ENCODE measurements at regions not wholly inside any gene's neighbourhood (a gene's known extent, or its start where the extent isn't known, plus 50 kb on each side); places are given as distances from the start of the nearest gene placed in this dataset.
"Not testable (repeated sequence)": the region's sequence is repeated elsewhere in the genome, so short reads cannot be mapped to it uniquely, and the experiment has no call there.

DNA sequence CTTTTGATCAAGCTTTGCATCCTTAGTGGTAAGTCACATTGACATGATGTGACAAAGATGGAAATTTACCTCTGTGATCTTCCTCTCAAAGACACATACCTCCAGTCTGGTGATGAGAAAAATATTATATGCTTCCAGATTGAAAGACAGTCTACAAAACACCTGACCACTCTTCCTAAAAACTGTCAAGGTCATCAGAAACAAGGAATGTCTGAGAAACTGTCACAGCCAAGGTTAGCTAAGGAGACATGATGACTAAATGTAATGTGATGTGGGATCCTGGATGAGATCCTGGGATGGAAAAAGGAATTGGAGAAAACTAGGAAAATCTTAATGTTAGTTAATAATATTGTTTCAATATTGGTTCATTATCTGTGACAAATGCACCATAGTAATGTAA is 226.6 kb upstream of the ST6GAL2 start:
- DNase-seq = no peak

DNA sequence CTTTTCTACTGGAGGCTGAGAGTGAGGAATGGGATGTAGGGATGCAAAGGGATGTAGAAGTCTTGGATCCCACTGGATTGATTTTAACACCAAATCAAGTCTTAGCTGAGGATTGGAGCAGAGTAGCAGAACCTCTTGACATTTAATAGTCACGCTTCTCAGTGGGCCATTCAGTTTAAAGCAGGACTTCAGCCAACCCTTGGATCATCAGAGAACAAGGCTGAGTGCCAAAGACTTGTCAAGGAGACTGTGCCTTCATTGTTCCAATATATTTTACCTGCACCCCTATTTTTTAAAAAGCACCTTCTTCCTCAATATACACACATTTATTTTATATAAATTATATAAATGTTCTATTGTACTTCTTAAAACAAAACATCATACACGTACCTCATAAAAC is 242.4 kb upstream of the ST6GAL2 start:
- no peak for DNase-seq

DNA sequence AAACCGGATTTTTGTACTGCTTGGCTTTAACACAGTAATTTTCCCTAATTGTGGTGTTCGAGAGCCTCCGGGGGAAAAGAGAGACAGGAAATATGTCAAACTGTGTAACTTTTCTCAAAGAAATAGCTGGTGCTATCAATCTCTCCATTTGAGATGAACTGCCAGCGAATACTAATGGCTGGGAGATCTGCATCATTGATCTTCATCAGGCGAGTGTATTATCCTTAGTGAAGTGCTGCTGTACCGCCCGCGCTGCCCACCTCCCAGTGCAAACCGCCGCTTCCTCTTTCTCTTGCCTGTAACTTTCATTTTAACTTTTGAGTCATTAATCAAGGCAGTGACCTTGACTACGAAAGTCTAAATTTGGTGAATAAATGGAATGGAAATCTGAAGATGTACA is 246.1 kb upstream of the ST6GAL2 start:
- no peak for DNase-seq

DNA sequence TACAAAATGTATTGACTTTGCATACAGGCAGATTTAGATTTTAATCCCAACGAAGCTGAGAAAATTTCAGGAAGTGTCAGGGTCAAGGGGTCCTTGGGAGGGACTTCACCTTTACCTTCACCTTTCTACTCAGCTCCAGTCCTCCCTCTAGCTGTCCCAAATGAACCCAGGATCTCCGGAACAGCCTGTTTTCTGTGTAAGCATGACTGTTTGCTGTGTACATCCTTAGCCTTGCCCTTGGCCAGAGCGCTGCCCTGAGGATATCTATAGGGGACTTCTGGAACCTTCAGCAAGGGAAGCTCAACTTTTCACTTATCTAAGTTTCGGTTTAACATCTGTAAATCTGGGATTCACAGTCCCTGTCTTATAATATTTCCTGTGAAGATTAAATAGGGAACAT is 246.8 kb upstream of the ST6GAL2 start:
- no peak for DNase-seq

DNA sequence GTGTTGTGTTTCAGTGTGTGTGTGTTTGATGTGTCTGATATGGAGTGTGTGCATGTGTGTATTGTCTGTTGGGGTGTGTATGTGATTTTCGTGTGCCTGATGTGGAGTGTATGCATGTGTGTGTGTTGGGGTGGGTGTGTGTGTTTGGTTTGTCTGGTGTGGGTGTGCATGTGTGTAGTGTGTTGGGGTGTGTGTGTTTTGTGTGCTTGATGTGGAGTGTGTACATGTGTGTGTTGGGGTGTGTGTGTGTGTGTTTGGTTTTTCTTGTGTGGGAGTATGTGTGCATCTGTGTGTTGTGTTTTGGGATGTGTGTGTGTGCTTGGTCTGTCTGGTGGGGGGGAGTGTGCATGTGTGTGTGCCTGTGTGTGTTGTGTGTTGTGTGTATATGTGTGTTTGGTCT is 247.4 kb upstream of the ST6GAL2 start:
- DNase-seq = no peak

DNA sequence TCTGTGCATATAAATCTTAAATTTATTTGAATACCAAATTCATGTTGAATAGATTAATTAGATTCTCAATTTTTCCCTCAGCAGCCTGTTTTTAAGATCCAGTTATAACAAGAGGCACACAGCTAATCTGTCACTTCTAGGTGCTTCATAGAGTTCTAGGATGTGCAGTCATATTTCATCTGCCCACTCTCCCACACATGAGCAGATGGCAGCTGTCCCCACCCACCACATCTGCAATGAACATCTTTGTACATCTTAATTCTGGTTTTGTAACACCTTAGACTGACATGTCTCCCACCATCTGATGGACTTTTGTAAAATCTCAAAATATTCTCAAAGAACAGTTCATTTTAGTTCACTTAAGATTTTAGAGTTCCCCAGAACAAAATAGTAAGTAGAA is 250.8 kb upstream of the ST6GAL2 start:
- no peak for DNase-seq

DNA sequence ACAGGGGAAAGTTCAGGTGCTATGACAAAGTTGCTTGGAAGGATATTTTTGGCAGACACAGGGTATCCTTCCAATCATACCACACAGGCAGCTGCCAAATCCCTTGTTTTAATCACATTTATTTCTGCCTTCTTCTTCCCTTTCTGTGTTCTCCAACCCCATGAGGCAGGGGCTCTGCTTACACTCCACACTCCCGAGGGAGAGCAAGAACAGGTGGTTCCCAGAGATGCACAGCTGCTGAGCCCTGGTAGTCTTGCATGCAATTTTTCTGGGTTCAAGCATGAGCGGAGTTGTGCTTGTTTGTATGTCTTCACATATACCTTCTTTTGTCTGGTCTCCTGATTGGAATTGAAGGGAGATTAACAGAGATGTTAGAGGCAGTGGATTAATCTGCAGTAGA is 251.7 kb upstream of the ST6GAL2 start:
- no peak for DNase-seq

DNA sequence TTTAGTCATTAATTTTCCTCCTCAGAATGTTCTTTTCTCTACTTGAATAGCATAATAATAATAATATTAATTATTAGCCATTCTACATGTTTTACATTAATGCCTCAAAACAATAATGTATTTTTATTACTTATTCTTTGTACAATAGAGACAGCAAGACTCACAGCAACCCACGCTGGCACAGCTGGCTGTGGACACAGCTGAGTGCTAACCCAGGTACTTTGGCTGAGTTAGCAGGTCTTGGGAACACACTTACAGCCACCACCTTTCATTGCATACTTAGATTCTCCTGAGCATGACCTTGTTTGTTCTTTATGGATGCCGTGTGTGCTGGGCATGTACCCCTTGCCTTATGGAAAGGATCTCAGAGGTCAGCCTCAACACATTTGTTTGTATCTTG is 260.2 kb upstream of the ST6GAL2 start:
- no peak for DNase-seq

DNA sequence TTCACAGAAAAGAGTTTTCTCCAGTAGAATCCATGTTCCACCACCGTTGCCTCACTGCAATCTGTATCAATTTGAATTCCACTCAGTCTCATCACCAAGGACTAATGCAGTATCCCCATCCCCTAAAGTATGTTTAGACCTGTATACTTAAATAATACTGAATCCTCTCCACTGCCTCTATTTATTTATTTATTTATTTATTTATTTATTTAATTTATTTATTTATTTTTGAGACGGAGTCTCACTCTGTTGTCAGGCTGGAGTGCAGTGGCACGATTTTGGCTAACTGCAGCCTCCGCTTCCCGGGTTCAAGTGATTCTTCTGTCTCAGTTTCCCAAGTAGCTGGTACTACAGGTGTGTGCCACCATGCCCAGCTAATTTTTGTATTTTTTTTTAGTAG is 260.7 kb upstream of the ST6GAL2 start:
- DNase-seq = not testable (repeated sequence)

DNA sequence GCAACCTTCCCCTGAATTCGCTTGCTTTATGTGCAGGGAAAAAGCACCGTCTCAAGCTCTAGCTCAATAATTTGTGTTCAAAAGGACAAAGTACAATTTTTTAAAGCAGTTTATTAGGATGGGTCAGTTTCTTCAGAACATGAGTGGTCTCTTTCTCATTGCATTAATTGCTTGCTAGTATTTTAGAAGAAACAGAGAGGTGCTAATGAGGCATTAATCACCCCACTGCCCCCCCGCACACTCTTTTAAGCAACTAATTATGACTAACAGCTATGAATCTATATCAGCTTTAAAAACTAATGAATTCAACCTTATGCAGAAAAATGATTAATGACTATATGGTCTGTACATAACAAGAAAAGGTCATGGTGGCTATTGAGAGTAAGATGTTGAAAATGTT is 262.1 kb upstream of the ST6GAL2 start:
- no peak for DNase-seq

DNA sequence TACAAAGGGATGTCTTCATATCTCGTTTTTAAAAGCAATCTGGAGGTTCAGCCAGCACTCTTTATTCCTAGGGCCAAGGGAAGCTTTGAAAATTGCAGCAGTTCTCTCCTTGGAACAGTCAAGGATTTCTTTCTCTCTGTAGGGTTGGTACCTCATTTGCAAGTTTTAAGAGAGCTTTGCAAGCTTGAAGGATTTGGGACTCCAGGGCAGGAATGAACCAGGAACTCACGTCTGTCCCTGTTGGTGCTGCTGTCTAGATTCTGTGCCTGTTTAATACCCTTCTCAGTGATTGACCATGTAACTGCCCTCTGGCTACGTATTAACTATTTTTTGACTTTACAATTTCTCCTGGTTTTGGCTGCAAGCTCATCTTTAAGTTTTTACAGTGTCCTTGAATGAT is 262.5 kb upstream of the ST6GAL2 start:
- DNase-seq = no peak

DNA sequence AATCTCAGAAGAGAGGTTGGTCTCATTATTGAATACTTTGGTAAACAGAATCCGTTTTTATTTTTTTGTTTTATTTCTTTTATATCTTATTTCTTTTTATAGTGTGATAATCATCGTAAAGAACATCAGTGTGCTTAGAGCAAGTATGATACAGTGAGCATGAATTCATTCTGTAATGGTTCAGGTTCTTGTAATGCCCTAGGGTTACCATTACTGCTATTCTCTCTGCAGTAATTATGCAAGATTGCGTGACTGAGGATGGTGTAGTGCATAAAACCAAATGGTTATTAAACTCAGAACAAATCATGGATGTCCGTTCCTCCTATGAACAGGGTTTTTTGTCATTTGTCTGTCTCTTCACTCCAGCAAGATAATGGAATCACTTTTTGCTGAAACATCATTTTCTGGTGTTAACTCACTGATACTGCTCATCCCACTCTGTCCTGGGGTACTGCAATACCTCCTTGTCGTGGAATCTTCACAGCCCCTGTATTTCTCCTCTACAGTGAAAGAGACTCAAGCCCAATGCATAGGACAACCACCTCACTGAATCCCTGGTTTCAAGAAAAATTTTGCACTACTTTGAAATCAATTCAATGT is 274.8 kb upstream of the ST6GAL2 start:
- no peak for DNase-seq

DNA sequence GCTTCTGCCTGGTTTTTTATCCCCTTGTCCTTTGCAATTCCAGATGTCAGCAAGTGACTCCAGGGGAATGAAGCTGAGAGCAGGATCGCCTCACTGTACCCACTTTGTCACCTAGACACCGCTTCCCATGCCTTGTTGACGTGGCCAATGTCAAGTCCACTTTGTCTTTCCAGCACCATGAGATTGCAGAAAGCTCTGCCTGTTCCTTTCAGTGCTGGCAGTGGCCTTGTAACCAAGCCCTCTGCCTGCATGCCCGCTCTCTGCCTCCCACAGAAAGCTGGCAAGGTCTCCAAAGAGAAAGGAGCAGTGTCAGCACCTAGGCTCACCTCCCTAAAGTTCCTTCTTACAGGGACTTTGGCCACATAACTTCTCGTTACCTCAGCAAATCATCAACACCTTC is 282.2 kb upstream of the ST6GAL2 start:
- DNase-seq = no peak

DNA sequence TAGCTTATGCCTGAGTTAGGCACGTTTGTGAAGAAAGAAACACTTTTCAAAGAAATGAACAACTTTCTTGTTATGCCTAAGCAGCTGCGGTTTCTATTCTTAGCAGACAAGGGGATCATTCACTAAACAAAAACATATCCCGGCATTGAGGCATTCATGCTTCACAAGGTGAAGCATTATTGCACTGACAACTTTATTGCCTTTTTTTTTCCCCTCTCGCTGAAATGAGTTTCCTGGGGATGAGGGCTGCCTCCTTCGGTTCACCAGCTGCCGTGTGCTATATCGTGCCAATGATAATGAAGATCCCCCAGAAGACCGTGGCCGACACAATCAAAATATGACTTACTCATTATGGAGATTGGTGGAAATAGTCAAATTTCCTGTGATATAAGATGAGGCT is 288.2 kb upstream of the ST6GAL2 start:
- DNase-seq = no peak

DNA sequence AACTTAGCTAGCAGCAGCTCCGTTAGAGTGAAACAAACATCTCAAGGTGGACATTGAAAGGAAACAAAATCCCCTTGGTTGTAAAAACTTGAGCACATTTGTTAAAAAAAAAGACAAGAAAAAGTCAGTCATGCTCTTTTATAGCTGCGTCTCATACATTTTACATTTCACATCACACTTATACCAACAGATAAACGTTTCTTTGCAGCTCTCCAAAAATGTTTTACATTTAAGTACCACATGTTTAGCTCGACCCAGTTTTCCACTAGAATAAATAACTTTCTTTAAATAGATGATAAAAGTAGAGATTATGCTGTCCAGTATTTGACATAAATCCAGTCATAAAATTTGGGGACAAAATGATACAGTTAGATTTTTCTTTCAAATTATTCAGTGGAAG is 297.0 kb upstream of the ST6GAL2 start:
- no peak for DNase-seq

DNA sequence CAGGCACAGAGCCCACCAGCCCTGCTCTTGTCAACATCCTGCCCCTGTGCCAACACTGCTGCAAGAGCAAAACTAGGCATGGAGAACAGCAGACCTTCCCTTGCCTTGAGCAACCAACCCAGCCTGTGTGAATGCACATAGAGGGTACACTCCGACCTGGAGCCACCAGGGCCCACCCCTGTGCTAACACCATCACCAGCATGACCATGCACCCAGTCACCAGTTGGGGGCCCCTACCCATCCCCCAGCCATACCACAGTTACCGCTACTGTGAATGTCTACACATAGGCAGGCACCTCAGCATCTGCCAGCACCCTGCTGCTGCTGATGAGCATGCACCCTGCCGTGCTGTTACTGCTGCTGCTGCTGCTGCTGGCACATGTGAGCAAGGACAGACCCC is 301.9 kb upstream of the ST6GAL2 start:
- DNase-seq = no peak

DNA sequence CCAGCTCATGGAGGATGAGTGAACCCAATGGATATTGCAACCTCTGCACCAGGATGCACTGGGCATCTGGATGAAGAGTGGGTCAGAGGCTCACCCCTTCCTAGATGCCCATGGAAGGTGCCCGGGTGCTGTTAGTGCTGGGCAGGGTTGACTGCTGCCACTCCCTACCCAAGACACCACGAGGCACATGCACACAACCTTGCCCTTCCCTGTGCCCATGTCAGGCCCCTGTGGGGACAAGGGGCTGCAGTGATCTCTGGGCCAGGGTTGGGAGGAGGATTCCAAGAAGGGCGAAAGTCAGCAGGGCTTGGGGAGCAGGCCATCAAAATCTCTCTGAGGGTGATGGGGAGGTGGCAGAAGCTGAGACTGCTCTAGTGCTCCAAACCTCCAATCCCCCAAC is 309.7 kb upstream of the ST6GAL2 start:
- DNase-seq = no peak

DNA sequence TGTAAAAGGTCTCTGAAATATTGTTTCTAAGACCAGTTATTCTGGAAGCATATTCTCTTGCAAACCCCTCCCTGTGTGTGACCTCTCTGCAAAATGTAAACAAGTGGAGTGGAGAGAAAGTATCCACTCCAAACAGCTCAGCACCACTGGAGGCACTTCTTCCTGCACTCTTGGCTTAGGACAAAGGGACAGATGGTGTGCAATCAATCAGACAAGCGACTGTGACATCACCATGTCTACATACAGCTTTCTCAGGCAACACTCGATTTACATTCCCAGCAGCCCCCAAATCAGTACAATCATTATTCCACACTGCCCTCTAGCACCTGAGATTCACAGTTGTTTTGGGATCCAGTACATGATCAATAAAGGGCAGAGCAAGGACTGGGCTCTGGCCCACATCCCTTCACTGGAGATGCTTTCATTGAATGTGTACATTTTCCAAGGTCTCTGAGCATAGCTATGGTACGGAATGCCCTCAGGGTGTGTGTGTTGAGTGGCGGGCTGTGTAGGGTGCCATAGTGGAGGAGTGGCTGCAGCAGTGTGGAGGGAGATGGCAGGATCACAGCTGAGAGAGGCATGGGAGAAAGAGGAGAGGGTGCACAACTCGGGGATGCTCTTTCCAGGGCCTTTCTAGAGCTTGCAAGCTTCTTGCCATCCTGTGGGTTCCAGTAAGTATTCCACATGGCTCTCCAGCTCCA is 311.8 kb upstream of the ST6GAL2 start:
- DNase-seq = peak; percentile 82

DNA sequence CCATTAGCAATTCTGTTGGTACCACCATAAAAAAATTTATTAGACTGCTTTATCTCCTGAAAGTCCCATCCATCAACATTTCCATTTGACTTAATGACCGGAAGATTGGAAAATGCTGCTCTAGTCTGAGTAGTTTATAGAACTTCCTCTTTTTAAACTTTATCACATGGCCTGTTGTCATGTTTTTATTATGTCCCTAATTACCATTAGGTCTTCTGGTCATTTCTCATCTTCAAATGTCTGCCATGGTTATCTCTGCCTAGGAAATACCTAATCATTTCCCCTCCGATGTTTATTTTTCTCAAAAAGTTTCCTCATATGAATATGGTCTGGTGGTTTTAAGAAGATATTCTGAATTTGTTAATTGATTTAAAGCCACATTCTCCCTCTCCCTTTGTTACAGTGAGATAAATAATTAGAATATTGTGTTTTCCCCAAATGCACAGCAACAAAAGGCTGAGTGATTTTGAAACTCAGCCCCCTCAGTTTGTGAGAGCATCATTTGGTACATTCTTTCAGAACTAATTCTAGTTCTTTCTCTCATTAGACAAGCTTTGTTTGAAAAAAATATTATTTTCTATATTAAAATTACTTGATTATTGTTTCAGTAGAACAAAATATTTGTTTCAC is 317.1 kb upstream of the ST6GAL2 start:
- DNase-seq = no peak

DNA sequence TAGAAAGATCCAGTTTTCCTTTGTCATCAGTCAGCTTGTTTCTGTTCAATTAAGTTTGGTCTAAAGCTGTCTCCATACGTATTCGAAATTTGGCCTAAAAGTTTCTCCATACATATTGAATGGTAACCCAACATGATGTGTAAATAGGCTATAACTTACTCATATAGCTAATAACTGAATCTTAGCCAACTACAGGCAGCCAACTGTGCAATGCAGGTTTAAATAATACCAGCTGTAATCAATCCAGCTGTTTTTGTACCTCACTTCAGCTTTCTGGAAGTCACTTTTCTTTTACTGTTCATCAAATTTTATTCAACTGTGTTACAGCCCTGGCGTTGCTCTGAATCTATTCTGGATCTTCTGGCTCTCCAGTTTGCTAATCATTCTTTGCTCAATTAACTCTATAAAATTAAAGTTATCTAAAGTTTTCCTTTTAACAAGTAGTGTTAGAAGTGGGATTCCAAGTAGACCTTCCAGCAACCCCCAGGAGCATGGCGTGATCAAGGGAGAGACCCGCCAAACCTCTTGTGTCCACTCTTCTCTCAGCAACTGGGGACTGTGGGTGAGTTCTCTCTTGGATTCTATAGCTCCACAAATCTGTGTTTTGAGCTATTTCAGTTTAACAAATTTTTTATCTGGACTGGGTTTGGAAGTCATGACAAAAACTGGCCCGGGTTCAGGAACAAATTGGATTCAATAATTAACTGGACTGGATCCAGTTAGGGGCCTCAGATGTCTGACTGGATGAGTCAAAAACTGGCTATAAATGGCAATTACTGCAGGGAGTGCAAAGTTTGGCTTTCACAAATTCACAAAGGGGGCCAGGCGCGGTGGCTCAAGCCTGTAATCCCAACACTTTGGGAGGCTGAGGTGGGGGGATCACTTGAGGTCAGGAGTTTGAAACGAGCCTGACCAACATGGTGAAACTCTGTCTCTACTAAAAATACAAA is 329.7 kb upstream of the ST6GAL2 start:
- no peak for DNase-seq

DNA sequence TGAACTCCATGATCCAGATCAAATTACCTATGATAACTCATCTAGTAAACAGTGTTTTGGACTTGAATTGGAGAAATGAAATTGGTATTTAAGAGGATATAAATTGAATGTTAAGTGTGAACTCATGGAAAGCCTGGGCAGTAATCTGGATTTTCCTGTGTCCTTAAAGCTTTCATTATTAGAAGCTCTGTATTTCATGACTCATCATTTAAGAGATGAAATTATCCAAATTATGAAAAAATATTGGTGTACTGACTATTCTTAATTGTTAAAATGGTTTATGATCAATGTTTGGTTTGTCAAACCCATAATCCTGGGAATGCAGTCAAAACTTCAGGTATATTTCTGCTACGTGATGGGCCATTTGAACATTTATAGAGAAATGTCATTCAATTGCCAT is 332.2 kb upstream of the ST6GAL2 start:
- DNase-seq = no peak

DNA sequence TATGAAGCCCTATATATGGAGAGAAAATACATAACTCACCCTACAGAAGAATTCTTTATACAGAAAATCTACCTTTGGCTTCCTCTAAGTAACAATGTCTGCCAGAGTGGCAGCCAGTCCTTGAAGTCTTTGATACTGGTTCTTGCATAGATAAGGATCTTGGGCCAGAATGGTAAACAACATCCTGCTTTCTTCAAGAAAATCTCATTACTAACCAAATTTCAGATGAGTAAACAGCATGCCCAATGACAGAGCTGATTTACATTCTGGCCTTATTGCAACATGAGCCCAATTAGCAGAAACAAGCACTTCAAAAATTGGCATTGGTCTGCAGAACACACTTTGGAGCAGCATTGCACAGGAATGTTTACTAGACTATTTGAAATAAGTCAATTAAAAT is 336.5 kb upstream of the ST6GAL2 start:
- no peak for DNase-seq

DNA sequence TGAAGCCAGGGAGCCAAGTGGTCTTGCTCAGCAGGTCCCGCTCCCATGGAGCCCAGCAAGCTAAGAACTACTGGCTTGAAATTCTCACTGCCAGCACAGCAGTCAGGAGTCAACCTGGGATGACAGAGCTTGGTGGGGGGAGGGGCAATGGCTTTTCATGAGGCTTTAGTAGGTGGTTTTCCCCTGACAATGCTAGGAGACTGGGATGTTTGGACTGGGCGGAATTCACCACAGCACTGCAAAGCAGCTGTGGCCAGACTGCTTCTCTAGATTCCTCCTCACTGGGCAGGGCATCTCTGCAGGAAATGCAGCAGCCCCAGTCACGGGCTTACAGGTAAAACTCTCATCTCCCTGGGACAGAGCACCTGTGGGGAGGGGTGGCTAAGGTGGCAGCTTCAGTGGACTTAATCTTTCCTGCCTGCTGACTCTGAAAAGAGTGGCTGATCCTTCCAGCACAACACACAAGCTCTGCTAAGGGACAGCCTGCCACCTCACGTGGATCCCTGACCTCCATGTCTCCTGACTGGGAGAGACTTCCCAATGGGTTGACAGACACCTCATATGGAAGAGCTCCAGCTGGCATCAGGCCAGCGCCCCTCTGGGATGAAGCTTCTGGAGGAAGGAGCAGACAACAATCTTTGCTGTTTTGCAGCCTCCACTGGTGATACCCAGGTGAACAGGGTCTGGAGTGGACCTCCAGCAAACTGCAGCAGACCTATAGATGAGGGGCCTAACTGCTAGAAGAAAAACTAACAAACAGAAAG is 349.7 kb upstream of the ST6GAL2 start:
- no peak for DNase-seq

All from NCI-H2029 (cell line).